Inflammatory macrophage treated with lipopolysaccharide for 4 hours (primary cell): ENCODE measurements at regions not wholly inside any gene's neighbourhood (a gene's known extent, or its start where the extent isn't known, plus 50 kb on each side); places are given as distances from the start of the nearest gene placed in this dataset.
A peak's percentile ranks its signal among the peaks of the same experiment; 100 is the strongest.

ENCODE experiments used
- DNase-seq: peaks from one replicate; pipeline ENCODE4 v3.0.0-alpha.2; 2020

GRCh38 chr1:198865319-198865718, 226.5 kb downstream of the PTPRC start:
- DNase-seq, result no peak

GRCh38 chr1:198867182-198867581, 228.3 kb downstream of the PTPRC start:
- DNase-seq, result no peak

GRCh38 chr1:198873696-198874230, 234.9 kb downstream of the PTPRC start:
- no peak for DNase-seq

GRCh38 chr1:198876371-198876871, 237.6 kb downstream of the PTPRC start:
- DNase-seq, result no peak

GRCh38 chr1:198878566-198878965, 239.7 kb downstream of the PTPRC start:
- no peak for DNase-seq

GRCh38 chr1:198879711-198880306, 241.0 kb downstream of the PTPRC start:
- no peak for DNase-seq

GRCh38 chr1:198880397-198880796, 241.6 kb downstream of the PTPRC start:
- no peak for DNase-seq

GRCh38 chr1:198880818-198881597, 242.2 kb downstream of the PTPRC start:
- peak; percentile 92 for DNase-seq

GRCh38 chr1:198883184-198883583, 244.3 kb downstream of the PTPRC start:
- no peak for DNase-seq

GRCh38 chr1:198887866-198888265, 249.0 kb downstream of the PTPRC start:
- no peak for DNase-seq

GRCh38 chr1:198888379-198888943, 249.6 kb downstream of the PTPRC start:
- no peak for DNase-seq

- peak; percentile 92 for DNase-seq
Observed at GRCh38 chr1:198889101-198889500, 250.3 kb downstream of the PTPRC start.

- no peak for DNase-seq
Observed at GRCh38 chr1:198889749-198890148, 250.9 kb downstream of the PTPRC start.

GRCh38 chr1:198890214-198890930, 251.5 kb downstream of the PTPRC start:
- peak; percentile 10 for DNase-seq

- no peak for DNase-seq
Observed at GRCh38 chr1:198892065-198892464, 253.2 kb downstream of the PTPRC start.

- no peak for DNase-seq
Observed at GRCh38 chr1:198893141-198893540, 254.3 kb downstream of the PTPRC start.

- DNase-seq, result no peak
Observed at GRCh38 chr1:198893763-198894444, 255.1 kb downstream of the PTPRC start.

GRCh38 chr1:198901266-198901665, 262.4 kb downstream of the PTPRC start:
- no peak for DNase-seq

GRCh38 chr1:198902655-198903054, 263.8 kb downstream of the PTPRC start:
- no peak for DNase-seq

- DNase-seq, result no peak
Observed at GRCh38 chr1:198903203-198903602, 264.4 kb downstream of the PTPRC start.

- no peak for DNase-seq
Observed at GRCh38 chr1:198903621-198904020, 264.8 kb downstream of the PTPRC start.

- DNase-seq, result peak; percentile 52
Observed at GRCh38 chr1:198904321-198904720, 265.5 kb downstream of the PTPRC start.
